Rectal smooth muscle tissue (tissue), 1 donor: ENCODE measurements at regions not wholly inside any gene's neighbourhood (a gene's known extent, or its start where the extent isn't known, plus 50 kb on each side); places are given as distances from the start of the nearest gene placed in this dataset.

Experiments
- H3K27ac ChIP-seq: one replicate; pipeline ENCODE4 v1.7.0; 2013; ENCODE audit warnings: low read depth, low read length, inconsistent platforms
- H3K27me3 ChIP-seq: one replicate; pipeline ENCODE4 v1.7.0; 2013; ENCODE audit warnings: low read length; ENCODE audit not compliant: control insufficient read depth, insufficient read depth
- H3K36me3 ChIP-seq: one replicate; pipeline ENCODE4 v1.7.0; 2013; ENCODE audit warnings: low read length; ENCODE audit not compliant: control insufficient read depth, insufficient read depth
- H3K4me1 ChIP-seq: one replicate; pipeline ENCODE4 v1.7.0; 2013; ENCODE audit warnings: low read length; ENCODE audit not compliant: control insufficient read depth, insufficient read depth
- H3K4me3 ChIP-seq: one replicate; pipeline ENCODE4 v1.7.0; 2013; ENCODE audit warnings: low read length
- H3K9ac ChIP-seq: one replicate; pipeline ENCODE4 v1.7.0; 2013; ENCODE audit warnings: low read length

DNA sequence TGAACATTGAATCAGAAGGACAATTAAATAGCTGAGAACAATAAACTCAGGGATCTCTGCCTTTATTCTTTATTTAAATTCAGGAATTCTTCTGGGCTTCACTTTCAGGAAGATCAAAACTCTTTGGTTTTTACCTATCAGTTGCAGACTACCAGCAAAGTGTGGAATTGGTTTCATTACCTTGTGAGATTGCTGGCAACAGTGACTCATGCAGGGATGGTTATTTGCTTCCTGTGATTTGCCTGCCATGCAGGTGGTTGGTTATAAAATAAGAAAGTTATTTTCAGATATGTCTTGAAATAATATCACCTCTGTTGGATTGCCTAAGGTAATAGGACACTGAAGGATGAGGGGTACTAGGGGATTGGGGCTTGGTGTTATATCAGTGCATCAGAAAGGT, 204.6 kb downstream of the PTBP2 start:
- Histone ChIP-seq H3K27ac (no peak overlapping the region), H3K9ac (no peak overlapping the region), H3K36me3 (no peaks in the 10 kb centered on the region), H3K4me3 (no peak overlapping the region), H3K4me1 (peaks cover 5% of the 10 kb centered on the region), H3K27me3 (no peaks in the 10 kb centered on the region)

- H3K4me1 ChIP-seq, result peaks cover 5% of the 10 kb centered on the region
- no peak overlapping the region for H3K27ac ChIP-seq
- H3K9ac ChIP-seq, result no peak overlapping the region
- H3K27me3 ChIP-seq, result no peaks in the 10 kb centered on the region
- H3K4me3 ChIP-seq, result no peak overlapping the region
- H3K36me3 ChIP-seq, result no peaks in the 10 kb centered on the region
Measured at GRCh38 chr1:96927125-96927524, 205.5 kb downstream of the PTBP2 start.

DNA sequence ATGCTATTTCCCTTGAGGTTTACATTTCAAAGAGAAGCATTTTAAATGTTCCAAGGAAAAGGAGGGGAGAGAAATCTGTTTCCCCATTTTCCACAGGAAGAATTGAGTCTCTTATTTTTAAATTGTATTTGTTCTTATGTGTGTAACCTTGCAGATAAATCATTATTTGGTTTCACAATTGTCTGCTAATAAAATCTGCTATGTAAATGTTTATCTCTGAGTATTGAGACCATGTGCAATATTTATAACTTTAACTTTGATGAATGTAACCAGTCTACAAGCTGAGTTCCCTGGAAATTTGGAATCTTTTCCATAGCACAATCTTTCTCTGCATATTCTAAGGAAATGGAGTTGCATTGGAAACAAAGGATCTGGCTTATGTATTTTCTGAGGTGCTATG, 209.6 kb downstream of the PTBP2 start:
- Histone ChIP-seq H3K4me1 (peaks cover 13% of the 10 kb centered on the region), H3K9ac (no peak overlapping the region), H3K36me3 (no peaks in the 10 kb centered on the region), H3K27me3 (no peaks in the 10 kb centered on the region), H3K4me3 (no peak overlapping the region), H3K27ac (peak overlapping the region; percentile 21)

DNA sequence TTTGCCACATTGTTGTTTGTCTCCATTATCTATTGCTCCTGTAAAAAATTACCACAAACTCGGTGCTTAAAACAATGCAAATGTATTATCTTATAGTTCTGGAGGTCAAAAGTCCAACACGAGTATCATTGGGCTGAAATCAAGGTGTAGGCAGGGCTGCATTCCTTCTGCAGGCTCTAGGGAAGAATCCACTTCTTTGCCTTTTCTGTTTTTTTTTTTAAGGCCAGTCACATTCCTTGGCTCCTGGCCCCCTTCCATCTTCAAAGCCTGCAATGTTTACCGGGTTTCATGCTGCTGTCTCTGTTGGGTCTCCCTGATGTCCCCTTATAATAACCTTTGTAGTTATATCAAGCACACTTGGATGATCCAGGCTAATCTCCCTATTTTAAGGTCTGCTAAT, 212.7 kb downstream of the PTBP2 start:
- Histone ChIP-seq H3K9ac (no peak overlapping the region), H3K36me3 (no peaks in the 10 kb centered on the region), H3K27ac (peak overlapping the region; percentile 48), H3K4me1 (peaks cover 13% of the 10 kb centered on the region), H3K27me3 (no peaks in the 10 kb centered on the region), H3K4me3 (no peak overlapping the region)

DNA sequence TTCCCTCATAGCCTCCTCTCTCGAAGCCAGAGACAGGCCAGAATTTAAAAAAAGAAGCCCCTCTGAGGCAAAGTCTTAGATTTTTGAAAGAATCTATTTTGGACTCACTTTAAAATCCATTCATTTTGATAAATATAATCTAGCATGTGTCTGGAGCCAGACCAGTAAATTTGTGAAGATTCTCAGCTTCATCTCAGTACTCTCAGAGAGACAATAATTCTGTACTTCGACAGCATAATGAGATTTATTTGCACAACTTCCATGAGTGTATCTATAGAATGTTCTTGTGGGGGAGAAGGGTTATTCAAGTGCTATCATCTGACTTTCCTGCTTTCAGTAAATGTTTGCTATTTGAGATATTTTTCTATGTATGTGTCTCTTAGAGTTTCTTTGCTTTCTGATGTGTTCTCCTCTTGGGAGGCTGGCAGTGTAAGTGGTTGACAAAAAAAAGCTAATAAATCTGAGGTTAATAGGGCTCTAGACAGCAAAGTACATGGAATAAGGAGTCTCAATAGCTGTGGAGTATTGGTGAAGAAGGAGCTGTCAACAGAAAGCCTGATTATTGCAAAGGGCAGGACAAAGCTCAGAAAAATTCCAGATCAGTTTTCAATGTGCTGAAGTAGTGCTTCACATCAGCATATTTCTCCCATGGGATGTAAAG, 223.0 kb downstream of the PTBP2 start:
- H3K4me3 ChIP-seq, result no peak overlapping the region
- H3K27me3 ChIP-seq, result no peaks in the 10 kb centered on the region
- H3K4me1 ChIP-seq, result no peaks in the 10 kb centered on the region
- no peak overlapping the region for H3K27ac ChIP-seq
- H3K9ac ChIP-seq, result no peak overlapping the region
- H3K36me3 ChIP-seq, result no peaks in the 10 kb centered on the region

DNA sequence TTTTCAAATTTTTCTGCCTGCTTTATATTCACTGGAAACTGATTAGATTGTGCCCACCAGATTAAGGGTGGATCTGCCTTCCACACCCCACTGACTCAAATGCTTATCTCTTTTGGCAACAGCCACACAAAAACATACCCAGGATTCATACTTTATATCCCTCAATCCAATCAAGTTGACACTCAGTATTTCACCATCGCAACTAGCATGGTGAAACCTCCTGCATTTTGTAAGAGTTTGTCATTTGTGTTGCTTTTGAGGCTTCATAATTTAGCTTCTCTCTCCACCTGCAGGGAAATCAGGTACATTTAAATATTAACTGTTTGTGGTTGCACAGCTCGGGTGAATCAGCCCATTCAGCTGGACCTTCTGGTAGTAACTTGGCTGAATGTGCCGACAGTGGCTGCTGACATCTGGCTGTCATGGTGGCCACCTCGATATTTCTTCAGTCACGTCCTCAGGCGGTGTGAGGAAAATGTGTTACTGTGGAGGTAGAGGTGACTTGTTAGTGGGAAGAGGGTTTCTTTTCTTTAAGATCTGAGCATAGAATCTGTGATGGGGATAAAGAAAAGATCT, 224.0 kb downstream of the PTBP2 start:
- Histone ChIP-seq H3K27ac (no peak overlapping the region), H3K36me3 (no peaks in the 10 kb centered on the region), H3K4me1 (no peaks in the 10 kb centered on the region), H3K9ac (no peak overlapping the region), H3K27me3 (no peaks in the 10 kb centered on the region), H3K4me3 (no peak overlapping the region)

- H3K36me3 ChIP-seq, result no peaks in the 10 kb centered on the region
- no peaks in the 10 kb centered on the region for H3K27me3 ChIP-seq
- H3K4me3 ChIP-seq, result no peak overlapping the region
- no peaks in the 10 kb centered on the region for H3K4me1 ChIP-seq
- H3K27ac ChIP-seq, result no peak overlapping the region
- no peak overlapping the region for H3K9ac ChIP-seq
Measured at GRCh38 chr1:96955307-96956012, 233.9 kb downstream of the PTBP2 start.

GRCh38 chr1:96962216-96962615, 240.6 kb downstream of the PTBP2 start:
- Histone ChIP-seq H3K4me3 (no peak overlapping the region), H3K36me3 (no peaks in the 10 kb centered on the region), H3K27ac (peak overlapping the region; percentile 19), H3K4me1 (peaks cover 15% of the 10 kb centered on the region), H3K27me3 (no peaks in the 10 kb centered on the region), H3K9ac (no peak overlapping the region)

DNA sequence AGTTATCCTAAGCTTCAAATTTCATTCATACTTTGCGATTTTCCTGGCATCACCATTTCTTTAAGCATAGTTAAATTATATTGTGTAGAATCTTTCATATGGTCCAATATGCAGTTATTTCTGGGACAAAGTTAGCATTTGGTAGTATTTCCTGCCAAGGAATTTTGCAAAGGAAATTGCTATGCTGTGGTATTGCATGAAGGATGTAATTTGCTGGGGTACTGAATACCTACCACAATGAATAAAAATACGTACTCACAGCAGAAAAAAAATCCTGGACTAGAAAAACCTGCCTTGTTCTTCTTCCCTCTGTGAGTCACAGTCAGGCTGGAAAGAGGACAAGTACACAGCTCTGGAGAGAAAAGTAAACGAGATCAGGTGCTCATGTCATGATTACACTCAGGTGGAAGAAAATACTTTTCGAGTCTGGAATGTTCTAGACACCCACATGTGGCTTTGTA, 241.2 kb downstream of the PTBP2 start:
- no peaks in the 10 kb centered on the region for H3K27me3 ChIP-seq
- no peak overlapping the region for H3K4me3 ChIP-seq
- H3K27ac ChIP-seq, result no peak overlapping the region
- H3K9ac ChIP-seq, result no peak overlapping the region
- H3K36me3 ChIP-seq, result no peaks in the 10 kb centered on the region
- H3K4me1 ChIP-seq, result peaks cover 15% of the 10 kb centered on the region

DNA sequence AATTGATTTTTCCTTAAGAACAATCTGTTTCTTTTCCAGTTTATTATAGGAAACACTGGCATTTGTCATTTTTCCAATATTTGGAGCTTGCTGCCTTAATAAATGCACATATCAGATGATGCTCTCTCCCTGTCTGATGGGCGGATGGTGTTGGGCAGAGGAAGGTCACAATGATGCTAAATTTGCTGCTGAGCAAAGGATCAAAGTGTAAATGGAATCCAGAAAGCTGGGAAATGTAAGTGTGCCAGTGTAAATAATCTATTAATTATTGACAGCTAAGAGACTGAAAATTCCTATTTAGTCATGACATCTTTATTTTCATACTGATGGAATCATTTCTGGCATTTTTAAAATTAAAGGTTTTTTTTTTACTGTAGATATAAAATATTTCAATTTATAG, 243.2 kb downstream of the PTBP2 start:
- H3K9ac ChIP-seq, result no peak overlapping the region
- H3K4me1 ChIP-seq, result peaks cover 18% of the 10 kb centered on the region

DNA sequence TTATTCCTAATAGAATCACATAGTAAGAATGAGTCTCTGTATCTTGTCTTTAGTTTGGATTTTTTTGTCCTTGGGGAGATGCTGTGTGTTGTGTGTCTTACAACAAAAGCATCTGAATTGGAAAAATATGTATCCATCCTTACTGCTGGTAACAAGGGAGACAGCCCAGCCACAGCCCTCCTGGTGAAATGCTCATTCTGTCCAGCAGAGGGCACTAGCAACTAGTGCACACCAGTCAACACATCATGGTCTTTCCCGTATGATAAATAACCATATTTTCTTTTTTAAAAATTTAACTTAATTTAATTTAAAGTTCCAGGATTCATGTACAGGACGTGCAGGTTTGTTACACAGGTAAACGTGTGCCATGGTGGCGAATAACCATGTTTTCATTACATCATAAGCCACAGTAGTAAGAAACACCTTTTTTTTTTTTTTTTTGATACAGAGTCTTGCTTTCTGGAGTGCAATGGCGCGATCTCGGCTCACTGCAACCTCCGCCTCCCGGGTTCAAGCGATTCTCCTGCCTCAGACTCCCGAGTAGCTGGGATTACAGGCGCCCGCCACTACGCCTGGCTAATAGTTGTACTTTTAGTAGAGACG, 245.1 kb downstream of the PTBP2 start:
- no peak overlapping the region for H3K27ac ChIP-seq
- H3K4me3 ChIP-seq, result no peak overlapping the region
- H3K27me3 ChIP-seq, result no peaks in the 10 kb centered on the region
- no peak overlapping the region for H3K9ac ChIP-seq
- no peaks in the 10 kb centered on the region for H3K36me3 ChIP-seq
- H3K4me1 ChIP-seq, result peaks cover 18% of the 10 kb centered on the region

More for the DNA sequence above, 243.2 kb downstream of the PTBP2 start:
- Histone ChIP-seq H3K27me3 (no peaks in the 10 kb centered on the region), H3K27ac (no peak overlapping the region), H3K36me3 (no peaks in the 10 kb centered on the region), H3K4me3 (no peak overlapping the region)

GRCh38 chr1:96967311-96967710, 245.7 kb downstream of the PTBP2 start:
- H3K4me3 ChIP-seq, result no peak overlapping the region
- H3K9ac ChIP-seq, result no peak overlapping the region
- no peak overlapping the region for H3K27ac ChIP-seq
- no peaks in the 10 kb centered on the region for H3K36me3 ChIP-seq
- no peaks in the 10 kb centered on the region for H3K27me3 ChIP-seq
- H3K4me1 ChIP-seq, result peaks cover 13% of the 10 kb centered on the region
